Amniotic epithelial cell (primary cell): ENCODE measurements at regions not wholly inside any gene's neighbourhood (a gene's known extent, or its start where the extent isn't known, plus 50 kb on each side); places are given as distances from the start of the nearest gene placed in this dataset.

Experiments
- DNase-seq: peaks from one replicate; pipeline ENCODE4 v3.0.0-alpha.2; 2010; ENCODE audit warnings: low read depth

GRCh38 chr5:4079831-4080230, 484.2 kb downstream of the IRX1 start:
- no peak for DNase-seq

GRCh38 chr5:4080370-4080769, 484.7 kb downstream of the IRX1 start:
- DNase-seq = no peak

- DNase-seq = no peak
Measured at GRCh38 chr5:4081059-4081458, 485.4 kb downstream of the IRX1 start.

GRCh38 chr5:4081466-4081865, 485.8 kb downstream of the IRX1 start:
- no peak for DNase-seq

- DNase-seq = no peak
Measured at GRCh38 chr5:4082966-4083564, 487.4 kb downstream of the IRX1 start.

- DNase-seq = no peak
Measured at GRCh38 chr5:4083591-4084337, 488.1 kb downstream of the IRX1 start.

- DNase-seq = no peak
Measured at GRCh38 chr5:4086081-4086480, 490.4 kb downstream of the IRX1 start.

- DNase-seq = no peak
Measured at GRCh38 chr5:4087110-4087509, 491.5 kb downstream of the IRX1 start.

GRCh38 chr5:4089087-4089486, 493.5 kb downstream of the IRX1 start:
- no peak for DNase-seq

- no peak for DNase-seq
Measured at GRCh38 chr5:4093236-4093635, 497.6 kb downstream of the IRX1 start.

GRCh38 chr5:4093970-4094369, 498.3 kb downstream of the IRX1 start:
- no peak for DNase-seq

GRCh38 chr5:4095918-4096630, 500.4 kb downstream of the IRX1 start:
- no peak for DNase-seq

GRCh38 chr5:4097199-4097598, 501.6 kb downstream of the IRX1 start:
- DNase-seq = no peak

GRCh38 chr5:4098226-4098625, 502.6 kb downstream of the IRX1 start:
- no peak for DNase-seq

- DNase-seq = no peak
Measured at GRCh38 chr5:4099386-4099785, 503.8 kb downstream of the IRX1 start.

GRCh38 chr5:4100739-4101138, 505.1 kb downstream of the IRX1 start:
- DNase-seq = no peak

GRCh38 chr5:4101189-4101588, 505.6 kb downstream of the IRX1 start:
- no peak for DNase-seq

- no peak for DNase-seq
Measured at GRCh38 chr5:4104831-4105597, 509.4 kb downstream of the IRX1 start.

- DNase-seq = no peak
Measured at GRCh38 chr5:4108690-4109089, 513.1 kb downstream of the IRX1 start.

GRCh38 chr5:4113426-4113825, 517.8 kb downstream of the IRX1 start:
- DNase-seq = no peak

GRCh38 chr5:4113905-4114304, 518.3 kb downstream of the IRX1 start:
- no peak for DNase-seq

- no peak for DNase-seq
Measured at GRCh38 chr5:4114452-4114851, 518.8 kb downstream of the IRX1 start.

- DNase-seq = no peak
Measured at GRCh38 chr5:4116834-4117233, 521.2 kb downstream of the IRX1 start.
